Activated CD4-positive, alpha-beta T cell treated with anti-CD3 and anti-CD28 coated beads, Interleukin-10, Interleukin-2, amounts not matched to agents 100 ng/mL and 50 ng/mL, durations not matched to agents 16 hours and 8 hours (primary cell): ENCODE measurements at regions not wholly inside any gene's neighbourhood (a gene's known extent, or its start where the extent isn't known, plus 50 kb on each side); places are given as distances from the start of the nearest gene placed in this dataset.

Source experiments
- DNase-seq: peaks from one replicate; pipeline ENCODE4 v3.0.0-alpha.2; 2020

DNA sequence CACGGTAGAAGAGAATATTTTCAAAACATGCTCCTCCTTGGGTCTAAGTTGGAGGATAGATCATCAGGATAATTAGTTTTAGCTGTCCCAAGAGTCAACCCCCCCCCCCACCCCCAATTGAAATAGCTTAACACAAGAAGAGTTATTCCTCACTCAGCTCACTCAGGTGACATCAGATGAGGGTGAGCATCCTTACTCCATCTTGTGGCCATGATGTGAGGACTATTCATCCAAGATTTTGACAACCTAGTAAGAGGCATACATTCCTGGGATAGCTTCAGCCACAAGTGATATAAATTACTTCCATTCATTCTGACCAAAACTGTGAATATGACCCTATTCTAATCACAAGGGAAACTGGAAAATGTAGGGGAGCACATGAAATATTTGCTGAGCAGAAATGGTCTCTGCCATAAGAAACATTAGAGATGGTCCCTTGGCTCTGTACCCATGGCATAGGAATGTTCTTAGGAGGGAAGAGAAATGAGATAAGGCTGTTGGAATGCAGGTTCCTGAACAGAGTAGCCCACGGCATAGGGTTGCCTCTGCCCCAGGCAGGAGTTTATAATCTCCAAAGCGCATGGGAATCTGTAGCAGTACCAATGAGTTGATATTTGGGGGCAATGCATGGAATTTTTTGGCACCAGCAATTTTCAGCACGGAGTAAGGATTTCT lies 257.2 kb downstream of the CYRIA start:
- no peak for DNase-seq

DNA sequence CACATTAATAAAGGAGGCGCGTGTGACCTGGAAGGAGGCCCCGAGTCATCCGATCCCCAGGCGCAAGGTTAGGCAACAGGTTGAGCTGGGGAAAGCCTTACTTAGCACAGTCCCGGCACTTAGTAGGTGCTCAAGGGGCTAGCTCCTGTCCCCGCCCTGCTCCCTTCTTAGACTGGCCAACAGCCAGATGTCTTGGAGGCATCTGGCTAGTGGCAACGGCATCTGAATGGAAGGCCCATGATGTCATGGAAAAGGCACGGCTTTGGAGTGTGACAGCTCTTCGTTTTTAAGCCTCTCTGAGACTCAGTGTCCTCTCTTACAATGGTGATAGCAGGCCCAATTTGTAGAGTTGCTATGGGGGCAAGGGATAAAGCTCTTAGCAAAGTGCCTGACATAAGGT lies 258.3 kb downstream of the CYRIA start:
- no peak for DNase-seq

DNA sequence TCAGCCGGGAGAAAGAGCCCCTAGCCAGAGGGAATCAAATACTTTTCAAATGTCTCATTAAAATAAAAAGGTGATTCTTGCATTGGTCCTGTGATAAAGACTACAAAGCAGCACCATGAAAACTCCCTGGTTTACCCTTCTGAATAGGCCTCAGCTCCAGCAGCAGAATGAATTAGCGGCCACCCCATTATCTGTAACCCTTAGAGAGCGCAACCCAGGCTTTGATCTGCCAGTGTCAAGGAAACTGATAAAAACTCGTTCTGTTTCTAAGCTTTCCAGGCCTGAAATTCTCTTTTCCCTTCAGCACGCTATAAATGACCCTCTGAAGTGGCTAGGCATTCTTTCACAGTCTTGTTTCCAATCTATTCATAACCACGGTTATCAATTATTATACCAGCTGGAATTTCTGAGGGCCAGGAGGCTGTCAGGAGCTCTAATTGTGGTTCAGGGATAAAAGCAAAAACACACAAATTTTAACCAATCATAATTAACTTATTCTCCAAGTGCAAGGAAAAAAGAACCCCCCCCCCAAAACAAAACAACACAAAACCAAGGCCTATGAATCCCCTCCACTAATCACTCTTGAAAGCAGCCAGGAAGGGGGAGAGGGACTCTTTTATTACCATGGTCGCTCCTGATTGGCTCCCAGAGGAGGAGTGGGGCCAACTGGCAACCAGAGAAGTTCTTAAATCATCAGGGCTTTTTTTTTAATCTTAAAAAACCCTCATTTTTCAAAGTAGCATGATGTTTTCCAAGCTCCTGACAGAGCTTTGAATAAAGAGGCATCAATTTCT lies 258.9 kb downstream of the CYRIA start:
- DNase-seq = no peak

DNA sequence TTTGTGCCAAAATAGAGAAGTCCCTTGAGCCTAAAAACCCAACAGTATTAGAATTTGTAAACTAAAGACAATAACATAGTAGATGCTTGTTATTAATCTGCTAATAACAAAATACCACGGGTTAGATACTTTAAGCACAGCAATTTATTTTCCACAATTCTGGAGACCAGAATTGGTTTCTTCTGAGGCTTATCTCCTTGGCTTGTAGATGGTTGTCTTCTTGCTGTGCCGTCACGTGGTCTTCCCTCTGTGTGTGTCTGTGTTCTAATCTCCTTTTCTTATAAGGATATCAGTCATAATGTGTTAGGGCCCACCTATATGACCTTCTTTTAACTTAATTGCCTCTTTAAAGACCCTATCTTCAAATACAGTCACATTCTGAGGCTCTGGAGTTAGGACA lies 260.1 kb downstream of the CYRIA start:
- no peak for DNase-seq

DNA sequence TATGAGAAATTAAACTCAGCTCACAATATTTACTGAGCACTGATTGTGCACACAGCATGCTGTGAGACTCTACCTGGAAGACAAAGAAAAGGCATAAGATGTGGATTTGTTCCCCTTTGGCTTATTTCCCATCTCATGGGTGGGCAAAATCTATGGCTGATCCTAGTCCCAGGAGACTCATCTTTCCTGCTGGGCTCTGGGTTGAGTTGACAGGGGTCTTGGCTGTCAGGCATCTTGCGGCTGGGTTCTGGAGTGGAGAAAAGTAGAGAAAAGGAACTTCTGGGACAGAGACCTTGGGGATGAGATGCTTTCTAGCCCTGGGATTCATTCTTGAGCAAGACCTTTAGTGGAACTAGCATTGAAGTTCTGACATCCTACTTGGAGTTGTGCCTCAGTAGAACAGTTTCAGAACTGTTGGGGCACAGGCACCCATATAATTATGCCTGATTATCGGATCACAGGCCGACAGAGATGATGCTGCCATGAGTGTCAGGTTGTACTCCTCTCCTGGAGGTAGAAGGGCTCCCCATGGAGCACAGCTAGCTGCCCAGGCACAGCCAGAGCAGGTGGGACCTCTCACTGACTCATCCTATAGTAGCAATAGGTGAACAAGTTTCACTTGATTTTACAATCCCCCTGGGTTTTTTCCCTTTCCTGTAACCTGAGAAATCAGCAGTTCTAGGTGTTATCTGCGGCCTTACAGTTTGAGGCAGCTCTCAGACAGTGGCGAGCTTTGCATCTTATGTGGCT lies 260.9 kb downstream of the CYRIA start:
- DNase-seq = no peak

DNA sequence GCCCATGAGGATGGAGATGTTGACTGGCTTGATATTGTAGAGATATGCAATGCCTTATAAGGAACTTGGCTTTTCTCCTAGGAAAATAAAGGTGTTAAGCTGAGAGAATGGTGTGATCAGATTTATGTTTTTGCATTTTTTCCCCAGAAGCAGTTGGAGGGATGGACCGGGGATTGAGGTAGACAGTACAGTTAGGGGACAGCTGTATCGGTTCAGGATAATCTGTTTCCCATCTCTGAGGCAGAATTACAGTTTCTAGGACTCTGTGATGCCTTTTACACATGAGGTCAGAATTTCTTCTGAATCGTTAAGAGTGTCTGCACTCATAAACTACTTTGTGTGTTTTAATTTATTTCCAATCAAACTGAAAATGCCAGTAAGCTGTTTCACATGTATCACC lies 261.5 kb downstream of the CYRIA start:
- no peak for DNase-seq

DNA sequence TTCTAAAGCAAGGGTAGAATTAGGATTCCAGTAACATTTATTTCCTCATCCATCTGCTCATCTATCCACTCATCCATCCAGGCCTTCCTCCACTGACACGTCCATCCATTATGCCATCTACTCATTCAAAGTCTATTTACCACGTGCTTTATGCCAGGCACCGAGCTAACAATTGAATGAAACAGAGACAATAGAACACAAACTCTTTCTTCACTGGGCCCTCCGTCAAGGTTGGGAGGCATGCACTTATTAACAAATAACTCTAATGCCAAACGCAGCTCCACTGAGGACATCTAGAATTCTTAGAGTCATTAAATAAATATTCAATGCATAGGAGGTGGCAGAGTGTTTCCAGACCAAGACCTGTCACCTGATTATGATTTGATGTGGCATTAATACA lies 262.7 kb downstream of the CYRIA start:
- no peak for DNase-seq

DNA sequence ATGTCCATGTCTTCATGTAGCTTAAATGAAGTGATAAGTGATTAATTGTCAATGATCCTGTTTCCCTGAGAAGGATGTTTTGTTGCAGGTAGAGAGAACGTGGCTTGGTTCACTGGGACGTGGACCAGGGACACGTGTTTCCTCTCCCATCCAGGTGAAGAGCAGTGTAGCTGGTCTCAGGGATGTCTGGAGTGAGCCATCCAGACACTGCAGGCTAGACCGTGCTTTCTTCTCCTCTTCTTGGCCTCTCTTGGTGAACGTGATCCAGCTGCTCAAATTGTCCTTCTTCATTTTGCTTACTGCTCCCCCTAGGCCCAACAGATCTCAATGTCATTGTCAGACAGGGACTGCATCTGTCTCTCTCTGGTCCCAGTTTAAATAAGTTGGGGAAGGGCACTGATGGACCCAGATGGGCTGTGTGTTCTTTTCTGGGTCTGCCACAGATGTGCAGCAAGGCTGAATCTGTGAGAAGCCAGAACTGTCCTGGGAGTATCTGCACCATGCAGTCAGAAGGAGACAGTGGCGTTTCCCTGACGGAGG lies 263.8 kb downstream of the CYRIA start:
- no peak for DNase-seq

DNA sequence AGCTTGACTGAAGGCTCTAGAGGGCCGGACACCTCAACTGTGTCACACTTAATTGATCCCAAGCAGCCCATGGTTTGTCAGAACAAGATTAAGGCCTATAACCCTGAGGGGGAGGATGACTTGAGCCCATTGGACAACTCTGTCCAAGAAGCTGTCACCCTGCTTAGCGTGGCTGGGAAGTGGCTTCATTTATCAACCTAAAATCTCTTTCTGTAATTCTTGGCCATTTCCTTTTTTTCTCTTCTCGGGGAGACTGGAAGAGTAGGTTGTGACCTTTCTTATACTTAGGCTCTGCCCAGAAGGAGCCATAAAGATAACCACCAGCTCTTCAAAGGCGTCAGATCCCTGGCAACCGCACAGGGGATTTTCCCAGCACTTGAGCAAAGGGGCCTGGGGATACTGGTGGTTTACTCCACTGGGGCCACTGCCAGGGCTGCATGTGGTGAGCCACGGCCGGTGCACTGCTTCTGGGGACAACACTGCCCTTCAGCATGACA lies 265.5 kb downstream of the CYRIA start:
- no peak for DNase-seq

DNA sequence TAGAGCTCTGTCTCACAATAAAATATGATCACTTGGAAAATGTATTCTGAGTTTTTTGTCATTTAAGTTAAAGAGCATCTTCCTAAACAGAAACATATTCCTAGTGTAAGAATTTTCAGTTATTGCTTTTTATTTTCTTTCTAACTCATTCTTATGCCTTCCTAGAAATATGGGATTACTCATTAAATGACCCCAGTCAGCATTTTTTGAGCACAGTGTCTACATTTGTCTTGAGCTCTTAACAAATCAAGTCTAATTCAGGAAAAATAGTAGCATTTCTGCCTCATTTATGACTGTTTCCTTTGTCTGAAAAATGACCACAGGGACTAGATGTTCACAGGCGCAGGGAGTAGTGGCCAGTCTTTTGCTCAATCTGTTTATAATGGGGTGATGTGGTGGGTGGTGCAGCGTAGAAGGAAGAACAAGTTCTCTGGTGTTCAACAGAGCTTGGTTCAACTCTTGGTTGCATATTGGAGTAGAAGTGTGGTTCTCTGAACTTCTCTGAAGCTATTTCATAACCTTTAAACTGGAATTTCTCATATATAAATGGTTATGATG lies 267.1 kb downstream of the CYRIA start:
- DNase-seq = no peak

DNA sequence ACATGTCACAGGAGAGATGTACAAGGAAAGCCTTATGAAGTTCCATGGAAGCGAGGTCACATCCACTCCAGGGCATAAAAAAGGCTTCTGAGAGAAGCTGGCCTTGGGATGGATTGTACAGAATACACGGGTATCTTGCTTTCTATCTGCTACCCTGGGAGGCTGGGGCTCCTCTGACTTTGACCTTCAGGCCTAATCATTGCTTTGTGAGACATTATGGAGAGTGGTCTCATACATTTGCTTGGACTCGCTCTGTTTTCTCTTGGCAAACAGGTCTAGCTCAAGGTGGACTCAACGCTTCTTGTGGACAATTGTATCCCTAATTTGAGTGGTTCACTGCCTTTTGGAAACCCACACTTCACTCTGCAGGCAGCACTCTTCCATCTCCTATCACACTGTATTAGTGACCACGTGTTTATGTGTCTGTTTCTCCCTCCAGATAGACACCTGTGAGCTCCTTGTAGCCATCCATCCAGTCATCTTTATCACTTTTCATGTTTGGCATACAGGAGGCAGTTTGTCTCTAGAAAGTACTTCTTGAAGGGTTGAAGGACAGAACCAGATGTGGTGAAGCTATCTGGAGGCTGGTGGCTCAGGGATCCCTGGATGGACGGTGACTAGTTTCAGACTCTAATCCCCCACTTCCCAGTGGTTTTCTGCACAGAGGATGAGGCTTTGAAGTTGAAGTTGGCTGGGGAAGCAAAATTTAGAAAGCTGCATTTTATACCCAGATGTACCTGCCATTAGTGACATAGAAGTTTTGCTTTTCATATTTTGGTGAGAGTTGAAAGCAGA lies 267.8 kb downstream of the CYRIA start:
- no peak for DNase-seq

DNA sequence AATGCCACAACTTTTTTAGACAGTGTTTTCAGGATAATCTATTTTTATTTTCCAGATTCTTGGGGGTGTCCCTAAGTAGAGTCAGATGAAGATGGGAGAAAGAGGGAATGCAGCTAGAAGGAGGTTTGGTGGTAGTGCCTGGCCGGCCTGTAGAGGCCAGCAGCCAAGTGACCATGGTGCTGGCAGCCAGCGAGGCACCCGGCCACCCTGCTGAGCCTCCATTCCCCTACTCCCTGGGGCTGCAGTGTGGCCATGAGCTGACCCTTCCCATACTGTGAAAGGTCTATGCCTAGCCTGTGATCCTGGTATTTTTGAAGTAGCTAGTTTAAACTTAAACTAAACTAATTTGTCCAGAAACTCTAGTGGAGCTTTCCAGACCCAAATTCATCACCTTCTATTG lies 268.6 kb downstream of the CYRIA start:
- DNase-seq = no peak

DNA sequence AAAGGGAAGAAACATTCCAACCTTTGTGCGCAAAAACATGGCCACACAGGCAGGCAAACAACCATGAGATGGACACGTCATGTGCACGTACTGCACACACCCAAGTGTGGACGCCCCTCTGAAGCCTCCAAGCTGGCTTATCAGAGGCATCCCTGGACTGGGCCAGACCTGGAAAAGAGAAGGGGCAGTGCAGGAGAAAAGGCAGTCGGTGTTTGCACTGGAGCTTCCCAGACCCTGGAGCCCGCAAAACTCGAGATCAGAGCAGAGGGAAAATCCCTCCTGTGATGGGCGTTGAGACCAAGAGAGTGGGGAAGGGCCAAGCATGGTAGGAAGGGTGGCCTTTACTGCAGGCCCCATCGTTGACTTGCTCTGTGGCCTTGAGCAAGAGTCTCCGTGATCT lies 269.5 kb downstream of the CYRIA start:
- no peak for DNase-seq

DNA sequence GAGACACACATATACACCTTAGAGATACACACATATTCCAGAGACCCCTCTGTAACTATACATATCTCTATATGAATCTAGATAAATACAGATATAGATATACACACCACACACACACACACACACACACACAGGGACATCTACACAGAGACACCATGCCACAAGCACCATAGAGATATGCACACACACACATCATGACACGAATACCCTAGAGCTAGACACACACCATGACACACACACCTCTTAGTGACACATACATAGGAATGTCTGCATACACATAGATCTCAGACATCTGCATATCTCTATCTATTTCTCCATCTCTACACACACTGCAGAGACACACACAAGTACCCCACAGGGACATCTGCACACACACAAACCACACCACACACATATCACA lies 270.0 kb downstream of the CYRIA start:
- no peak for DNase-seq

DNA sequence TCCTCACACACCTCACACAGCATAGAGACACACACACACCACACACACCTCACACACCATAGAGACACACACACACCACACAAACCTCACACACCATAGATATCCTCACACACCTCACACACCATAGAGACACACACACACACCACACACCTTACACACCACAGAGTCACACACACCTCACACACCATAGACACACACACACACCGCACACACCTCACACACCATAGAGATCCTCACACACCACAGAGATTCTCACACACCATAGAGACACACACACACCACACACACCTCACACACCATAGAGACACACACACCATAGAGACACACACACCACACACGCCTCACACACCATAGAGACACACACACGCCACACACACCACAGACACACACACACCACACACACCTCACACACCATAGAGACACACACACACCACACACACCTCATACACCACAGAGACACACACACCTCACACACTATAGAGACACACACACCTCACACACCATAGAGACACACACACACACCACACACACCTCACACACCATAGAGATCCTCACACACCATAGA lies 270.6 kb downstream of the CYRIA start:
- DNase-seq = no peak

DNA sequence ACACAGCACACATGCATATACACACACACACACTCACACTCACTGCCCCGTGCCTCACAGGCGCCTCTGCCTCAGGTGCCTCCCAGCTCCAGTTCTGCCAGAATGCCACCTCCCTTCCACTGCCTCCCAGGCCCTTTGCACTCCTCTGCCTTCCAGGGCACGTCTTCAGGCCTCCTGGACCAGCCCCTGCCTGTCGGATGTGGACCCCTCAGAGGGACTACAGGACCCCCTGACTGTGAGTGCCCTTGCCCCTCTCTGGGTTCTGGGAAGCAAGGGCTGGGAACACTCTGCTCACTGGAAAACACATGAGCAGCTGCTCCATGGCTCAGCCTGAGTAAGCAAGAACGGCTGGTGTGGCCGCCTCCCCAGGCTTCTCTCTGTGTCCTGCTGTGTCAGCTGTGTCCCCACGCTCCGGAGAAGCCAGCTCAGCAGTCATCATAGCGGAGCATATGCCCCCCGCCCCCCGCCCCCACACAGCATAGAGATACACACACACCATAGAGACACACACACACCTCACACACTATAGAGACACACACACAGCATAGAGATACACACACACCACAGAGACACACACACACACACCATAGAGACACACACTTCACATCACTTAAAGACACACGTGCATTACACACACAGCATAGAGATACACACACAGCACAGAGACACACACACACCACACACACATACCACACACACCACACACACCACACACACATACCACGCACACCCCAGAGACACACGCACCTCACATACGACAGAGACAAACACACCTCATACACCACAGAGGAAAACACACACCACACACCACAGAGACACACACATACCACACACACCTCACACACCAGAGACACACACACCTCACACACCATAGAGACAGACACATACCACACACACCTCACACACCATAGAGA lies 271.3 kb downstream of the CYRIA start:
- no peak for DNase-seq

DNA sequence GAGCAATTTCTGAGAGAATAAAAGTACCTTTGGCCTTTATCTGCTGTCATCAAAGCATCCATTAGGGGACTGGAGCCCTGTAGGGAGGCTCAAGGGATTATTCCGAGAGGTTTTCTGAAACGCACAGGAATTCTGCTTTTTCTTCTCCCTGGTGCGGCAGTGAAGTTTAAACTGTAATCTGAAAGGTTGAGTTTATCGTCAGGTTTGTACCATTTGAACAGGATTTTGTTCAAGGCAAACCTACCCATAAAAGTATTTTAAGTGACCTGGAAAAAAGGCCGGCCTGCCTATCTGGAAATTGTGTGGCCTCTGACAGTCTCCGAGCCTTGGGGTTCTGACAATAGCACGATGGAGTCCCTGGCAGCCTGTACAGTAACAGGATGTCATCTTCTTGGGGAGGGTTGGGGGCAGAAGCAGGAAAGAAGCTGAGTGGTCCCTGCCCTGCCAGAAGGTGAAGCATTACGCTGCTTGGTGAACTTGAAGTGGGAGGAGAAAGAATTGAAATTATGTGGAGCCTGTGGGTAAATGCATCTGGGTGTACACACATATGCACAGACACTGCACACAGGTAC lies 272.0 kb downstream of the CYRIA start:
- no peak for DNase-seq

DNA sequence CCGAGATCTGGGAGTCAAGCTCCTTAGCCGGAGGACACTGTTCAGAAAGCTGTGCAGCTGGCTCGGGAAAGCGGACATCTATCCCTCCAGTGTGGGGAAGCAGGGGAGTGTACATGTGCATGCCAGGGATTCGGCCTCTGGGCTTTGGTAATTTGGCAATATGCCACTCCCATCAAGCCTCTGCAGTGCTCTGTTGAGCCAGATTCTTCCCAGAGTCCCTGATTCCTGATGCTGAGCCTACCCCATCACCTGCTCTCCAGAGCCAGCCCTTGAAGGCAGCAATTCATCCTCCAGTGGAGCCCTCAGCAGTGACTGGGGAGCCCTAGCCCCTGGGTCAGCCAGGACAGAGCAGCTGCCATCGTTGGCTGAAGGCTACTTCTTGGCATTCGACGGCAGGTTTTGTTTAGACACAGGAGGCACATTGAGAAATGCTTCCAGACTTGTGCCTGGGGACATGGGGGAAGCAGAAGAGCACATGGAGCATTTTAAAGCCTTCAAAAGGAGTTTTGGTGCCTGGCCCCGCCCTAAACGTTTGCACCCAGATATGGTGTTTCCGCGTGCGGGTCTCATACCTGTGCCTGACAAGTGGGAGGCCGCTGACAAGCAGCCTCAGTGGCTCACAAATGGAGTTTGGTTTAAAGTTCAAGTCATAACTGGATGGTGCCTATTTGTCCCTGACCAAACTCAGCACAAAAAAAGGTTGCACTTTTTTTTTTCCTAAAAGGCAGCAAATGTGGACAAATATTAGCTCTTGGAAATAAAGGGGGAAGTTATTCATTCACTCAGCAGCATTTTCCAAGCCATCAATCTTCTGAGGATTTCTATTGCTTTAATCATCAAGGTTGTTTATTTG lies 272.8 kb downstream of the CYRIA start:
- no peak for DNase-seq

DNA sequence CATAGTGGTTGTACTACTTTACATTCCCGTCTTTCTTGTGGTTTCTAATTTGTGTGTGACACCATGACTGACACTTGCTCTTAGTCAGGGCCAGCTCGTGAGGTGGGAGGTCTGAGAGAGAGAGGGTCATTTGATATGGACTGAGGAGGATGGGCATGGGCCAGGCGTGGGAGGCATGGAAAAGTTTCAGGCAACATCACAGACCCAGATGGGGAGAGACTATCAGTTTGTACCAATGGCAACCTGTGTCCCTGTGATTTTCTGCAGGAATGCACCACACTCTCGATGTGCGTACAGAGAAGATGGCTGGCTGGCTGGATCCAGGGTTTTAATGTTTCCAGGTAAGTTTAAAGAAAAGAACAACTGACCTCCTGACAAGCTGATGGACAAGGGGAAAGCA lies 273.6 kb downstream of the CYRIA start:
- no peak for DNase-seq

DNA sequence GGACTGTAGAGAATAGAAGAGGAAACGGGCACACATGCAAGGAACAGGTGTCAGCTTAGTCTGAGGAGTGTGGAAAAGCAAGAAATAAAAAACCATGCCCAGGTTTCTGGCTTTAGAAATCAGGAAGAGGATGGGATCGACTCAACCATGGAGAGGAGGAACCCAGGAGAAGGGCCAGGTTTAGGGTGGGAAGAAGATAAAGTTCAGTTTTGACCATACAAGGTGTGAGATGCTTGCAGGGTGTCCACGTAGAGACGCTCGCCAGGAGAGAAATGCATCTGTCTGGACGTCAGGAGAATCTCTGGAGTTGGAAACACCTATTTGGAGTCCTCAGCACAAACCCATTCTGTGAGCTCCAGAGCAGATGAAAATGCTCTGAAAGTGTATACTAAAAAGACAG lies 275.1 kb downstream of the CYRIA start:
- no peak for DNase-seq
